MM.1S (cell line): ENCODE measurements at regions not wholly inside any gene's neighbourhood (a gene's known extent, or its start where the extent isn't known, plus 50 kb on each side); places are given as distances from the start of the nearest gene placed in this dataset.

Source experiments
- DNase-seq: peaks from one replicate; pipeline ENCODE4 v3.0.0-alpha.2; 2015
- H2AFZ ChIP-seq: fragments of 300-600 bp; sonication (generic); 2 replicates; pipeline ENCODE4 v1.6.0; 2016; ENCODE audit warnings: antibody characterized with exemption, low read length
- H3F3A ChIP-seq: fragments of 300-600 bp; sonication (generic); 2 replicates; pipeline ENCODE4 v1.6.1; 2016; ENCODE audit warnings: mild to moderate bottlenecking, antibody characterized with exemption, low read length, moderate library complexity, mixed read lengths; ENCODE audit not compliant: insufficient read depth
- H3K27ac ChIP-seq: fragments of 300-600 bp; sonication (generic); 2 replicates; pipeline ENCODE4 v1.5.1; 2016; ENCODE audit warnings: mild to moderate bottlenecking, low read length
- H3K27me3 ChIP-seq: fragments of 300-600 bp; sonication (generic); replicated peaks from 2 replicates; pipeline ENCODE4 v1.6.0; 2016; ENCODE audit warnings: low read length; ENCODE audit not compliant: insufficient read depth
- H3K36me3 ChIP-seq: fragments of 300-600 bp; sonication (generic); replicated peaks from 2 replicates; pipeline ENCODE4 v1.6.1; 2016; ENCODE audit warnings: mild to moderate bottlenecking, low read length, mixed read lengths; ENCODE audit not compliant: insufficient read depth
- H3K4me1 ChIP-seq: fragments of 300-600 bp; sonication (generic); 2 replicates; pipeline ENCODE4 v1.6.1; 2016; ENCODE audit warnings: low read length, mixed read lengths
- H3K4me2 ChIP-seq: fragments of 300-600 bp; sonication (generic); 2 replicates; pipeline ENCODE4 v1.6.0; 2016; ENCODE audit warnings: low read depth, low read length
- H3K4me3 ChIP-seq: fragments of 300-600 bp; sonication (generic); 2 replicates; pipeline ENCODE4 v1.5.1; 2016; ENCODE audit warnings: low read length, mixed read lengths
- H3K79me2 ChIP-seq: fragments of 300-600 bp; sonication (generic); 2 replicates; pipeline ENCODE4 v1.6.1; 2016; ENCODE audit warnings: mixed run types, low read length, mixed read lengths
- H3K9ac ChIP-seq: fragments of 300-600 bp; sonication (generic); 2 replicates; pipeline ENCODE4 v1.6.1; 2016; ENCODE audit warnings: low read length, mixed read lengths
- H3K9me2 ChIP-seq: fragments of 300-600 bp; sonication (generic); replicated peaks from 2 replicates; pipeline ENCODE4 v1.6.1; 2016; ENCODE audit warnings: mild to moderate bottlenecking, low read length, mixed read lengths; ENCODE audit not compliant: insufficient read depth
- H3K9me3 ChIP-seq: fragments of 300-600 bp; sonication (generic); replicated peaks from 2 replicates; pipeline ENCODE4 v1.6.1; 2016; ENCODE audit warnings: mild to moderate bottlenecking, low read length, mixed read lengths; ENCODE audit not compliant: insufficient read depth
- H4K20me1 ChIP-seq: fragments of 300-600 bp; sonication (generic); 2 replicates; pipeline ENCODE4 v1.6.1; 2016; ENCODE audit warnings: mild to moderate bottlenecking, low read length, moderate library complexity, mixed read lengths; ENCODE audit not compliant: insufficient read depth
- EZH2 ChIP-seq: fragments of 300-600 bp; sonication (generic); optimal IDR thresholded peaks from 2 replicates; pipeline ENCODE3; 2017; ENCODE audit warnings: low read depth, mild to moderate bottlenecking, antibody characterized with exemption, low read length, mixed read lengths
- EZH2phosphoT487 ChIP-seq: fragments of 300-600 bp; sonication (generic); IDR thresholded peaks from 2 replicates; pipeline ENCODE4 v1.6.1; 2018; ENCODE audit warnings: antibody characterized with exemption, low read length
- TF ChIP-seq, protein P1 (sequence below): fragments of 300-600 bp; sonication (generic); IDR thresholded peaks from 2 replicates; pipeline ENCODE4 v1.5.1; 2016; ENCODE audit warnings: antibody characterized with exemption, low read length, mixed read lengths

DNA sequence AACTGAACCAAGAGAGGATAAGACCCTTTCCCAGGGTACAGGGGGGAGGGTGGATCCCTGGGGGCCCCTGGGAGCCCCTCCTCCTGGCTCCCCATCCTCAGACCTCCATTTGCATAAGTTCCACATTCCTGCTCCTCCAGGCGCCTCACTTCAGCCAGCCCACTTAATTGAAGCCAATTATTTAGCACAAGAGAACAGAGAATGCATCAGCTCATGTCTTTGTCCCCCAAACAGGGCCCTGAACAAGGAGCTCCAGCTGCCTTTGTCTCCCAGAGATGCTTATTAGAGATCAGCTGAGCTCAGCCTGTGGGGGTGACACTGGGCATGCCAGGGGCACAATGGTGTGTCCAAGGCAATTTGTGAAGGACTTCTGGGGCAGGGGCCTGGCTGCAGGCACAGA lies 89.9 kb upstream of the PRDM11 start:
- no peak overlapping the region for H3K4me2 ChIP-seq
- H3K27me3 ChIP-seq: no peaks in the 10 kb centered on the region
- H3K9ac ChIP-seq: no peak overlapping the region
- no peaks in the 10 kb centered on the region for H3F3A ChIP-seq
- no peaks in the 10 kb centered on the region for H4K20me1 ChIP-seq
- no peaks in the 10 kb centered on the region for H3K4me1 ChIP-seq
- no peak overlapping the region for H2AFZ ChIP-seq
- no peaks in the 10 kb centered on the region for H3K9me3 ChIP-seq
- TF ChIP-seq EZH2phosphoT487: no peak
- TF ChIP-seq, protein P1, sequence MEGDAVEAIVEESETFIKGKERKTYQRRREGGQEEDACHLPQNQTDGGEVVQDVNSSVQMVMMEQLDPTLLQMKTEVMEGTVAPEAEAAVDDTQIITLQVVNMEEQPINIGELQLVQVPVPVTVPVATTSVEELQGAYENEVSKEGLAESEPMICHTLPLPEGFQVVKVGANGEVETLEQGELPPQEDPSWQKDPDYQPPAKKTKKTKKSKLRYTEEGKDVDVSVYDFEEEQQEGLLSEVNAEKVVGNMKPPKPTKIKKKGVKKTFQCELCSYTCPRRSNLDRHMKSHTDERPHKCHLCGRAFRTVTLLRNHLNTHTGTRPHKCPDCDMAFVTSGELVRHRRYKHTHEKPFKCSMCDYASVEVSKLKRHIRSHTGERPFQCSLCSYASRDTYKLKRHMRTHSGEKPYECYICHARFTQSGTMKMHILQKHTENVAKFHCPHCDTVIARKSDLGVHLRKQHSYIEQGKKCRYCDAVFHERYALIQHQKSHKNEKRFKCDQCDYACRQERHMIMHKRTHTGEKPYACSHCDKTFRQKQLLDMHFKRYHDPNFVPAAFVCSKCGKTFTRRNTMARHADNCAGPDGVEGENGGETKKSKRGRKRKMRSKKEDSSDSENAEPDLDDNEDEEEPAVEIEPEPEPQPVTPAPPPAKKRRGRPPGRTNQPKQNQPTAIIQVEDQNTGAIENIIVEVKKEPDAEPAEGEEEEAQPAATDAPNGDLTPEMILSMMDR: no peak
- no peak for TF ChIP-seq EZH2
- H3K79me2 ChIP-seq: no peaks in the 10 kb centered on the region
- H3K9me2 ChIP-seq: no peaks in the 10 kb centered on the region
- no peak overlapping the region for H3K27ac ChIP-seq
- DNase-seq: no peak
- no peak overlapping the region for H3K4me3 ChIP-seq
- H3K36me3 ChIP-seq: no peaks in the 10 kb centered on the region

DNA sequence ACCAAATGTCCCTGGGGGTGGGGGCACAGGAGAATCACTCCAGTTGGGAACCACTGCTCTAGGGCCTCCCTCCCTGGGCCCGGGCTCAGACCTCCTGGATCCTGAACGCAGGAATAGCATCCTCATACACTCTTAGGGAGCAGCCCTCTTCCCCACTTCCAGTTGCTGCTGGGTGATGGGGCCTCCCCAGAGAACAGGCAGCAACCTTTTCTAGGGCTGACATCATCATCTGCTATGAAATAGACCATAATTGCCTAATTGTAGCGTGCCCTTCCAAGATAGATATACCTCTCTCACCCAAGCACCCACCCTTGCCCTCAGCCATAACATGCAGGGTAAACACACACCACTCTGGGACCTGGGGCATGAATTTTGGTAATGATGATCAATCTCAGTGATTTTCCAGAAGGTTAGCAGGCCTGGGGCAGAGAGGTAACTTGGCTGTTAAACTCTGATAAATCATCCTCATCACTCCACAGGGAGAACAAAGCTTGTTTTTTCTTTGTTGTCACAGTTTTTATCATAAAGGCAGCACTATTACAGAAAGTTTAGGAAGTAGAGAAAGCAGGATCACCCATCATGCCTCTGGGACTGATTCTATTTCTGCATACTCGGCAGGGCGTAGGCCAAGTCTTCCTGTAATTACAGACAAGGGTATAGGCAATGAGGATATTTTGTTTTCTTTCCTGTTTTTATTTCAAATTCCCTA lies 88.3 kb upstream of the PRDM11 start:
- DNase-seq: no peak
- no peak overlapping the region for H2AFZ ChIP-seq

DNA sequence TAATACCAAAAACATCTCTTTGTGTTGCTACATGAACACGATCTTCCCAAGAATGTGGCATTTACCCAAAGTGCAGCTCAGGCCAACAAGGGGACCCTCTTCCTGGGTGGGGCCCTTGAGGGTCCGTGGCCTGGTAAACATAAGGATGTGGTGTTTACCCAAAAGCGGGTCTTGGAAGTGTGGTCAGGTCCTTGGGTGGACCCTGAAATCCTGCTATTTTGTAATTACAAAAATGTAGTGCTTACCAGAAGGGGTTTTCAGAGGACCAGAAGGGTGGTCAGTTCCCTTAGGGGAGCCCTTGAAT lies 87.8 kb upstream of the PRDM11 start:
- Histone ChIP-seq H3K9me3 (no peaks in the 10 kb centered on the region), H3K4me2 (no peak overlapping the region), H3K79me2 (no peaks in the 10 kb centered on the region), H3K9ac (no peak overlapping the region), H3K9me2 (no peaks in the 10 kb centered on the region), H3K4me1 (no peaks in the 10 kb centered on the region), H2AFZ (no peak overlapping the region), H3K27me3 (no peaks in the 10 kb centered on the region), H3K36me3 (no peaks in the 10 kb centered on the region), H3K27ac (no peak overlapping the region), H3K4me3 (no peak overlapping the region), H4K20me1 (no peaks in the 10 kb centered on the region), H3F3A (no peaks in the 10 kb centered on the region)
- no peak for DNase-seq
- TF ChIP-seq, protein P1: no peak
- TF ChIP-seq EZH2 (no peak), EZH2phosphoT487 (no peak)

More for the DNA sequence above, 88.3 kb upstream of the PRDM11 start:
- Histone ChIP-seq H3K4me1 (no peaks in the 10 kb centered on the region), H3K36me3 (no peaks in the 10 kb centered on the region), H3K9me3 (no peaks in the 10 kb centered on the region), H3K4me2 (no peak overlapping the region), H3K9ac (no peak overlapping the region), H3K27ac (no peak overlapping the region), H3F3A (no peaks in the 10 kb centered on the region), H4K20me1 (no peaks in the 10 kb centered on the region), H3K9me2 (no peaks in the 10 kb centered on the region), H3K79me2 (no peaks in the 10 kb centered on the region), H3K27me3 (no peaks in the 10 kb centered on the region), H3K4me3 (no peak overlapping the region)
- TF ChIP-seq, protein P1: no peak
